GM19240 (cell line): ENCODE measurements at regions not wholly inside any gene's neighbourhood (a gene's known extent, or its start where the extent isn't known, plus 50 kb on each side); places are given as distances from the start of the nearest gene placed in this dataset.

Experiments
- DNase-seq: peaks from one replicate; pipeline ENCODE4 v3.0.0; 2011; ENCODE audit warnings: low spot score; ENCODE audit not compliant: insufficient read length

- no peak for DNase-seq
These were observed 191.9 kb upstream of the FN1 start for GRCh38 chr2:215627771-215628170.

- no peak for DNase-seq
These were observed 191.0 kb upstream of the FN1 start for GRCh38 chr2:215626812-215627281.

- DNase-seq = no peak
These were observed 190.2 kb upstream of the FN1 start for GRCh38 chr2:215626063-215626462.

- DNase-seq = no peak
These were observed 189.3 kb upstream of the FN1 start for GRCh38 chr2:215625207-215625606.

- no peak for DNase-seq
These were observed 188.6 kb upstream of the FN1 start for GRCh38 chr2:215624423-215624829.

GRCh38 chr2:215622837-215623236 is 187.0 kb upstream of the FN1 start:
- DNase-seq = no peak

- DNase-seq = no peak
These were observed 185.5 kb upstream of the FN1 start for GRCh38 chr2:215621381-215621780.

- DNase-seq = no peak
These were observed 184.7 kb upstream of the FN1 start for GRCh38 chr2:215620528-215620927.

GRCh38 chr2:215619989-215620388 is 184.1 kb upstream of the FN1 start:
- no peak for DNase-seq

- DNase-seq = no peak
These were observed 183.4 kb upstream of the FN1 start for GRCh38 chr2:215619022-215619958.

- DNase-seq = no peak
These were observed 182.3 kb upstream of the FN1 start for GRCh38 chr2:215618145-215618544.

- no peak for DNase-seq
These were observed 181.4 kb upstream of the FN1 start for GRCh38 chr2:215617060-215617824.

GRCh38 chr2:215615803-215616174 is 179.9 kb upstream of the FN1 start:
- no peak for DNase-seq

- DNase-seq = no peak
These were observed 179.4 kb upstream of the FN1 start for GRCh38 chr2:215615067-215615802.

GRCh38 chr2:215614296-215614695 is 178.4 kb upstream of the FN1 start:
- no peak for DNase-seq

GRCh38 chr2:215613888-215614287 is 178.0 kb upstream of the FN1 start:
- no peak for DNase-seq

GRCh38 chr2:215613280-215613679 is 177.4 kb upstream of the FN1 start:
- DNase-seq = no peak

GRCh38 chr2:215612786-215613185 is 176.9 kb upstream of the FN1 start:
- no peak for DNase-seq

- DNase-seq = no peak
These were observed 175.9 kb upstream of the FN1 start for GRCh38 chr2:215611609-215612386.

- no peak for DNase-seq
These were observed 173.5 kb upstream of the FN1 start for GRCh38 chr2:215609089-215610032.
